DOHH2 (cell line): ENCODE measurements at regions not wholly inside any gene's neighbourhood (a gene's known extent, or its start where the extent isn't known, plus 50 kb on each side); places are given as distances from the start of the nearest gene placed in this dataset.

ENCODE experiments used
- EZH2phosphoT487 ChIP-seq: fragments of 200-600 bp; sonication (generic); IDR thresholded peaks from 2 replicates; pipeline ENCODE4 v1.6.1; 2017; ENCODE audit warnings: borderline replicate concordance, mild to moderate bottlenecking, antibody characterized with exemption, low read length, moderate library complexity, mixed read lengths
- TF ChIP-seq, protein P1 (sequence below): fragments of 200-600 bp; sonication (generic); IDR thresholded peaks from one replicate; pipeline ENCODE4 v1.5.1; 2014; ENCODE audit warnings: antibody characterized with exemption, mild to moderate bottlenecking, low read depth, low read length; ENCODE audit not compliant: poor library complexity, severe bottlenecking

DNA sequence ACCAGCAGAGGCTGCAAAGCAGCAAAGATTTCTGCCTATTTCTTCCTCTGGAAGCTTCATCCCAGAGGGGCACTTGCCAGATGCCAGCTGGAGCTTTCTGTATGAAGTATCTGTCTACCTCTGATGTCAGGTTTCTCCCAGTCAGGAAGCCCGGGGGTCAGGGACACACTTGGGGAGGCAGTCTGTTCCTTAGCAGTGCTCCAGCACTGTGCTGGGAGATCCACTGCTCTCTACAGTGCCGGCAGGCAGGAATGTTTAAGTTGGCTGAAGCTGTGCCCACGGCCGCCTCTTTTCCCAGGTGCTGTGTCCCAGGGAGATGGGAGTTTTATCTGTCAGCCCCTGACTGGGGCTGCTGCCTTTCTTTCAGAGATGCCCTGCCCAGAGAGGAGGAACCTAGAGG, 631.1 kb upstream of the HTR1E start:
- TF ChIP-seq, protein P1, sequence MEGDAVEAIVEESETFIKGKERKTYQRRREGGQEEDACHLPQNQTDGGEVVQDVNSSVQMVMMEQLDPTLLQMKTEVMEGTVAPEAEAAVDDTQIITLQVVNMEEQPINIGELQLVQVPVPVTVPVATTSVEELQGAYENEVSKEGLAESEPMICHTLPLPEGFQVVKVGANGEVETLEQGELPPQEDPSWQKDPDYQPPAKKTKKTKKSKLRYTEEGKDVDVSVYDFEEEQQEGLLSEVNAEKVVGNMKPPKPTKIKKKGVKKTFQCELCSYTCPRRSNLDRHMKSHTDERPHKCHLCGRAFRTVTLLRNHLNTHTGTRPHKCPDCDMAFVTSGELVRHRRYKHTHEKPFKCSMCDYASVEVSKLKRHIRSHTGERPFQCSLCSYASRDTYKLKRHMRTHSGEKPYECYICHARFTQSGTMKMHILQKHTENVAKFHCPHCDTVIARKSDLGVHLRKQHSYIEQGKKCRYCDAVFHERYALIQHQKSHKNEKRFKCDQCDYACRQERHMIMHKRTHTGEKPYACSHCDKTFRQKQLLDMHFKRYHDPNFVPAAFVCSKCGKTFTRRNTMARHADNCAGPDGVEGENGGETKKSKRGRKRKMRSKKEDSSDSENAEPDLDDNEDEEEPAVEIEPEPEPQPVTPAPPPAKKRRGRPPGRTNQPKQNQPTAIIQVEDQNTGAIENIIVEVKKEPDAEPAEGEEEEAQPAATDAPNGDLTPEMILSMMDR: no peak
- TF ChIP-seq EZH2phosphoT487: no peak
